ENCODE measurements at regions not wholly inside any gene's neighbourhood (a gene's known extent, or its start where the extent isn't known, plus 50 kb on each side); places are given as distances from the start of the nearest gene placed in this dataset.

GRCh38 chr10:130398090-130398994 is 262.2 kb downstream of the GLRX3 start:
- DNase-seq (ENCODE audit: low spot score) (peak; percentile 11), ATAC-seq (no peak)

DNA sequence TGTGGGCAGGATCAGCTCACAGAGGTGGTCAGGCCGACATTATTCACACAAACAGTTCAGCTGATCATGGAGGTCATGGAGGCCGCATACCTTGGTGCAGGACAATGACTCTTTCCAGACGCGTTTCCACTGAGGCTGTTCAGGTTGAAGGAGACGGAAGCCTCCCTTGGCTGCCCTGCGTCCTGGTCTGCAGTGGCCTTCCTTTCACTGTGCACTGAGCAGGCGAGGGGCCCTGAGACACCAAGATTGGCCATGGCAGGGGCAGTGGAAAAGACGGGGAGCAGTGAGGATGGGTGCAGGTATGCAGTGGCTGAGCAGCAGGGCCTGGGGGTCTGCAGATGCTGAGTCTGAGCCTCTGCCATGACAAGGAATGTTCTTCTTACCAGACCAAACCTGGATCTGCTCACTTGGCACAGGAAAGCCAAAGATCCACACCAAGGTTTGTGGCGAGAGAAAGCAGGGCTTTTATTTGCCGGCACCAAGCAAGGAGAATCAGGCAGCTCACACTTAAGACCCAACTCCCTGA is 263.3 kb downstream of the GLRX3 start:
- no peak for ATAC-seq
- no peak for DNase-seq (ENCODE audit: low spot score)

- DNase-seq (ENCODE audit: low spot score) (peak; percentile 30), ATAC-seq (no peak)
These were observed 264.7 kb downstream of the GLRX3 start for GRCh38 chr10:130400890-130401289.

GRCh38 chr10:130401860-130402765 is 265.9 kb downstream of the GLRX3 start:
- no peak for ATAC-seq
- peak; percentile 30 for DNase-seq (ENCODE audit: low spot score)

- no peak for ATAC-seq
- peak; percentile 24 for DNase-seq (ENCODE audit: low spot score)
These were observed 267.2 kb downstream of the GLRX3 start for GRCh38 chr10:130403153-130404075.

- no peak for DNase-seq (ENCODE audit: low spot score)
- no peak for ATAC-seq
These were observed 268.4 kb downstream of the GLRX3 start for GRCh38 chr10:130404476-130405055.

GRCh38 chr10:130407052-130407451 is 270.9 kb downstream of the GLRX3 start:
- ATAC-seq (no peak), DNase-seq (ENCODE audit: low spot score) (no peak)

GRCh38 chr10:130409331-130409730 is 273.1 kb downstream of the GLRX3 start:
- no peak for ATAC-seq
- peak; percentile 23 for DNase-seq (ENCODE audit: low spot score)

DNA sequence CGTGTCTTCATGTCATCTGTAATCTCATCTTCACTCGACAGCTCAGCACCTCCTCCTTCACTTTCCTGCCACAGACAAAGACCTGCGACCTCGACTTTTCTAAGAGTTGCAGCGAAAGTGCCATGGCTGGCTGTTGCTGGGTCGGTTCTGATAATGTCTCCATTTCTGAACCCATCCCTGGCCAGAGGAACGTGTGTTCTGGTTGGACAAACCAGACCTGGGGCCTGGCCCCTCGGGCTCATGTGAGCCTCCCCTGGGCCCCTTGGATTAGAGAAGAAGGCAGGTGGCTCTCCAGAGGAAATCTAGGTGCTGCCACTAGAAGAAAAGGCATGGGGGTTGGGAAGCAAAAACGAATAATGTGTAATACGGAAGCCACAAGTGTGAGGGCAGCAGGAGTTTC is 273.7 kb downstream of the GLRX3 start:
- ATAC-seq (no peak), DNase-seq (ENCODE audit: low spot score) (peak; percentile 15)

DNA sequence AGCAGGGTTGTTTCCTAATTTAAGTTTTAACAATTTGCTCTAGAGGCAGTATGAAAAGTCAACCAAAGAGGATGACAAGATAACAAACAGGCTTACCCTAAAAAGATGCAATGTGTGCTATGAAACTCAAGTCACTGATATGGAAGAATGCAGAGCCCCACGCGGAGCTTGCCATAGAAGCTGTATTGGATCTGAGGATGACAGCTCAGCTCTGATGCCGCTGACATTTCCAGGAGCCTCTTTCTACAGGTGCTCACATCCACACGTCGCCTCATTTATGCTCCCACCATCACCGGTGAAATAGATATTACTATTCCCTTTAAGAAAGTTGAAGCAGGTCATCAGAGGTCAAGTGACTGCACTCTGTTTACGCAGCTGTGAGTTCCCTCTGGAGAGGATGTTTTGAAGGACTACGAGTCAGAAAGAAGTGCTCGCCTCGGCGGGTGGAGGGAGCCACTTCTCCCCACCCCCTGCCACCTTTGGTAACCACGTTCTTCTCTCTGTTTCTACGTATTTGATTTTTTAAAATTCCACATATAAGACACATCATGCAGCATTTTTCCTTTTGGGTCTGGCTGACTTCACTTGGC is 275.4 kb downstream of the GLRX3 start:
- ATAC-seq: no peak

DNA sequence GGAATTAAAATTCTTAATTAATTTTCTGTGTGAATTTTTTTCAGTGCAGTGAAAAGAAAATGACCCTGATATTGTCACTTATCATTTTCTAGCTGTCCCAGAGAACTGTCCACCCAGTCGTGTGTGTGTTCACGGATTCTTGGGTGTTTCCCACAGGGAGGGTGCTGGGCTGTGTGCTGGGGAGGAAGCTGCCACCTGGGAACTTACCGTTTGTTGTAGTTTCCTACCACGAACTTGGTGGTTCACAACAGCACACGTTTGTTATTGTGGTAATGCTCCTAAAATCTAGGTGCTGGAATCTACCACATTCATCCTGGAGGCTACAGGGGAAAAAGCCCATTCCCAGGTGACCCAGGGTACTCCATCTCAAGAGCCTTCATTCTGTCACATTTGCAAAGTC is 276.1 kb downstream of the GLRX3 start:
- ATAC-seq: no peak
- peak; percentile 3 for DNase-seq (ENCODE audit: low spot score)

More for the DNA sequence above, 275.4 kb downstream of the GLRX3 start:
- DNase-seq (ENCODE audit: low spot score): peak; percentile 12

DNA sequence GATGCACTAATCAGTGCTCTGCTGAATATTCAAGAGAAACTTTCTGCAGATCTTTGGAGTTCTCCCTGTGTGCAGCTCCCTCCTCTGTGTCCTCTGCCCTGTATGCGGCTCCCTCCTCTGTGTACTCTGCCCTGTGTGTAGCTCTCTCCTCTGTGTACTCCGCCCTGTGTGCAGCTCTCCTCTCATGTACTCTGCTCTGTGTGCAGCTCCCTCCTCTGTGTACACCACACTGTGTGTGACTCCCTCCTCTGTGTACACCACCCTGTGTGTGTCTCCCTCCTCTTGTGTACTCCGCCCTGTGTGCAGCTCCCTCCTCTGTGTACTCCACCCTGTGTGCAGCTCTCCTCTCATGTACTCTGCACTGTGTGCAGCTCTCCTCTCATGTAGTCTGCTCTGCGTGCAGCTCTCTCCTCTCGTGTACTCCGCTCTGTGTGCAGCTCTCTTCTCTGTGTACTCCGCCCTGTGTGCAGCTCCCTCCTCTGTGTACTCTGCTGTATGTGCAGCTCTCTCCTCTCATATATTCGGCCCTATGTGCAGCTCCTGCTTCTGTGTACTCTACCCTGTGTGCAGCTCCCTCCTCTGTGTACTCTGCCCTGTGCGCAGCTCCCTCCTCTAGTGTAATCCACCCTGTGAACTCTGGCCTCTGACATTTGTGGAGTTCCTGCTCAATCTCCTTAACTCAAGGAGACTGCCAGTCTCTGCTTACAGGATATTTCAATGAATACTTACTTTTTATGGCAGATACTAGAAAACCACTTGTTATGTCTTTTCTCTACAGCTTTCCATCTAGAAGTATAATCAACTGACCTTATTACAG is 280.4 kb downstream of the GLRX3 start:
- DNase-seq (ENCODE audit: low spot score): peak; percentile 5

DNA sequence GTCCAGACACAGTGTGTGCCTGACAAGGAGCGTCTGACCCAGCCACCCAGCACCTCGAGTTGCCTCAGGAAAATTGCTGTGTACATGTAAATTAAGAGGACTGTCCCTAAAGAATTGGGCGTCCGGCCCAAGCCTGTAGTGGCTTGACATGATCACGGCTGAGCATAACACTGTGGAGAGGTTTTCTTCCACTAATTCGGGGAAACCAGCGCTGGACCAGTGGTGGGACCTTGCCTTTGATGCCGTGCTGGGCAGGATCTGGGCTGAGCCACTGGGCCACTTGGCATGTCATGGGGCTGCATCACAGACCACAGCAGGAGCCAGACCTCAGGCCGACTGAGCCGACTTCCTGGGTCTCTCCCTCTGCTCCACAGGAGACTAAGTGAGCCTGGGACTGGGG is 282.5 kb downstream of the GLRX3 start:
- no peak for ATAC-seq
- no peak for DNase-seq (ENCODE audit: low spot score)

More for the DNA sequence above, 280.4 kb downstream of the GLRX3 start:
- ATAC-seq: no peak

DNA sequence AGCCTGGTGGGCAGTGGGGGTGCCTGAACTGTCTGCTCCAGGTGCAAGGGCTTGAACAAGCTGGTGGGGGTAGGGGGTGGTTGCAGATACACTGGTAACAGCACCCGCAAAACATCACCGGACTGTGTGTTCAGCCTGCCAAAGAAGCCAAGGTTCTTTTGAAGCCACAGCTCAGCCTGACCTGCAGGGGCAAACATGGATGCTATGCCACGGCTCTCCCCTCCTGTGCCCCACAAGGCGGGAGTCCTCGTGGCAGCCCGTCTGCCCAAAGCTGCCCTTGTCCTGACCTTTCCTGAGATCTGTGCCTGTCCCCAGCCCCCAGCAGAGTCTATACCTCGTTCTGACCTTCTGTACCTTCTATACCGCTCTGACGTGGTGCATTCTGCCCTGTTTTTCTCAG is 285.7 kb downstream of the GLRX3 start:
- DNase-seq (ENCODE audit: low spot score) (no peak), ATAC-seq (no peak)

DNA sequence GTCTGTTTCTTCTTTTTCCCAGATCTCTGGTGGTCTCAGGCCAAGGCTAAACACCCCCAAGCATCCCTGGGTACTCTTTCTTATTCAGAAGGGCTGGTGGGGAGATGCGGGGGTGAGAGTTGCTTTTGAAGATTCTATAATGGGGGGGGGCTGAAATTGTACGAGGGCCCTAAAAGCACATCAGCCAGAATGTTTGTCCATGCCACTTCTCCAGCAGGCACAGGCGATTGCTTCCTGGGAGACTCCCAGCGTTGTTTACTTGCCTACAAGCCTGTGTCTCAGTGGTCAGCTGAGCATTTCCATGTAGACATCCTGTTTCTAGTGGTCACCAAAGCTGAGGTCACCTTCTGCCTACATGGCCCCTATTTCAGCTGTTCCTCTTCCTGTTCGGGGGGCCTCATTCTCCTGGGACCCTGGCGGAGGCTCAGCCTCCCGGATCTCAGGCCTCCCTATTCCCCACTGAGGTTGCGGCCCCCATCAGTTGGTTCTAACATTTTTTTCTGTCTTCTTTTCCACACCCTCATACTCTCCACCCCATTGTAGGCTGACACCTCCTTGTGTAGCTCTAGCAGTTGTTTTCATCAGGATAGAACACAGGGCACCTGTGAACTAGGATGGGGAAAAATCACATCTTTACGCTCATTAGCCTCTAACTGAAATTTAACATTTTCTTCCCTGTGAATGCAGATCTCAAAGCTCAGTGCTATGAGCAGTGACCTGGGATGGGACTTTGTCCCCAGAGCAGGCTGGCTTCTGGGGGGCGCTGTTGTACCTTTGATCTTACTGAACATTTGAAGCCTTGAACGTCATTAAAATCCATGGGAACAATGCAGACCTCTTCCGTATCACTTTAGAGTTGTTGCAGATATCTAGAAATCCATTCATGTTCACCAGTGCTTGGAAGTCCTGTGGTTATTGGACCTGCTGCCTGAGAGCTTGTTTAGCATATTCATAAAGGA is 286.5 kb downstream of the GLRX3 start:
- DNase-seq (ENCODE audit: low spot score) (no peak), ATAC-seq (no peak)

- ATAC-seq (no peak), DNase-seq (ENCODE audit: low spot score) (no peak)
These were observed 287.5 kb downstream of the GLRX3 start for GRCh38 chr10:130423455-130424305.

DNA sequence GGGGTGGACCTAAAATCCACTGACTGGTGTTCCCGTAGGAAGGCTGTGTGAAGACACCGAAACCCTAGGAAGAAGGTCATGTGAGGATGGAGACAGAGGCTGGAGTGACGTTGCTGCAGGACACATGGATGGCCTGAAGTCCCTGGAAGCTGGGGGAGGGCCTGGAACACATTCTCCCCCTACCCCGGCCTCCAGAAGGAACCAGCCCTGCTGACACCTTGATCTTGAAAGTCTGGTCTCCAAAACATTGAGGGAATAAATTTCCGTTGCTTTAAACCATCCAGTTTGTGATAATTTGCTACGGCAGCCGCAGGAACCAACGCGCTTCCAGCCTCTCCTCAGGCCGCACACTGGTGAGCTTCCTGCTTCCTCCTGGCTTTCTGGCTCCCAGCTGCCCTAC is 288.2 kb downstream of the GLRX3 start:
- no peak for ATAC-seq
- DNase-seq (ENCODE audit: low spot score): no peak

Data from left lobe of liver (tissue), 2 donors.